Peyer's patch (tissue), 4 donors: ENCODE measurements at regions not wholly inside any gene's neighbourhood (a gene's known extent, or its start where the extent isn't known, plus 50 kb on each side); places are given as distances from the start of the nearest gene placed in this dataset.

Source experiments
- DNase-seq, 3 donors: peaks; one replicate each; pipeline ENCODE4 v3.0.0-alpha.2; 2017 to 2019
- H3K27ac ChIP-seq, 4 donors: fragments of 200-600 bp; sonication (generic); one replicate each; pipeline ENCODE4 v1.5.1; 2016 to 2019
- H3K27me3 ChIP-seq, 2 donors: fragments of 200-600 bp; sonication (generic); one replicate each; pipeline ENCODE4 v1.5.1; 2019
- H3K36me3 ChIP-seq, 3 donors: fragments of 200-600 bp; sonication (generic); one replicate each; pipeline ENCODE4 v1.5.1; 2016 to 2019
- H3K4me1 ChIP-seq, 4 donors: fragments of 200-600 bp; sonication (generic); one replicate each; pipeline ENCODE4 v1.5.1; 2016 to 2019
- H3K4me3 ChIP-seq, 4 donors: fragments of 200-600 bp; sonication (generic); 1 replicate in 3 of 4; 2 replicates in 1 of 4; pipeline ENCODE4 v1.5.1; 2016 to 2019; ENCODE audit warnings: mild to moderate bottlenecking in 1 of 4
- H3K9me3 ChIP-seq, 4 donors: fragments of 200-600 bp; sonication (generic); one replicate each; pipeline ENCODE4 v1.5.1; 2016 to 2019; ENCODE audit warnings: mild to moderate bottlenecking in 1 of 4
- POLR2A ChIP-seq, 2 donors: fragments of 450-650 bp; IDR thresholded peaks; one replicate each; pipeline ENCODE4 v1.5.1; 2017; ENCODE audit warnings: antibody characterized with exemption in 2 of 2, mild to moderate bottlenecking in 2 of 2, moderate library complexity in 2 of 2
- TF ChIP-seq, protein P1 (sequence below), 6 experiments: fragments of 450-650 bp in 4 of 6; fragments of 200-600 bp in 2 of 6; sonication (generic) in 1 of 6; IDR thresholded peaks; one replicate each; pipeline ENCODE4 v1.5.1; 2017 to 2019; ENCODE audit warnings: antibody characterized with exemption in 6 of 6, mild to moderate bottlenecking in 3 of 6, moderate library complexity in 1 of 6

DNA sequence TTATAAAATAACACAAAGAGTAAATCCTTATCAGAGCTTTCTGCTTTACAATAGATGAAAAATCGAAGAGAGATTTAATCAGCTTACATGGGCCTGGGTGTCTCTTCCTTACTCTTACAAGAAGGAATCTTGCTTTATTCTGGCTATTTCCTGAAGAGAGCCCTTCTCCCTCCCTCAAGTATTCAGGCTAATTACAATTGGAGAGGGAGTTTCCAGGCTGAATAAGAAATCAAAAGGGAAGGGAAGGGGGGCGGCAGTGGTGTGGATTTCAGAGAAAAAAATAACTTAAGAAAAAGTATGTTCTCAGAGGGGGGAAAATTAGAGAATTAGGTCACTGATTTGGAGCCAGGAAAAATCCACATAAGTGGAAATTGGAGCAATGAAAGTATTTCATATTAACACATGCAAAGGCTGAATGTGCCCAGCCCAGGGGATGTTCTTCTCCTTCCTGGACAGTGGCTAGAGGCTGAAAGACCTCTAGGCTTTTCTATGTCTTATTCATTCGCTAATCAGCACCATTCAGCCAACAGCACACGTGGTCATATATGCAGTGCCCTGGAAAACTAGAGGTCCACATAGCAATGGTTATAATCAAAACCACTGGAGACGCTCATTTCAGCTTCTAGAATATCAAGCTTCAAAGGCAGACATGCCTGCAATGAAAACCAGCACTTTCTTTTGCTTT, 158.9 kb upstream of the BTG1 start:
- Histone ChIP-seq H3K9me3 (no peaks in the 10 kb centered on the region), H3K36me3 (no peaks in the 10 kb centered on the region), H3K27ac (no peak overlapping the region), H3K4me3 (no peak overlapping the region), H3K4me1 (no peaks in the 10 kb centered on the region), H3K27me3 (no peaks in the 10 kb centered on the region)
- TF ChIP-seq, protein P1, sequence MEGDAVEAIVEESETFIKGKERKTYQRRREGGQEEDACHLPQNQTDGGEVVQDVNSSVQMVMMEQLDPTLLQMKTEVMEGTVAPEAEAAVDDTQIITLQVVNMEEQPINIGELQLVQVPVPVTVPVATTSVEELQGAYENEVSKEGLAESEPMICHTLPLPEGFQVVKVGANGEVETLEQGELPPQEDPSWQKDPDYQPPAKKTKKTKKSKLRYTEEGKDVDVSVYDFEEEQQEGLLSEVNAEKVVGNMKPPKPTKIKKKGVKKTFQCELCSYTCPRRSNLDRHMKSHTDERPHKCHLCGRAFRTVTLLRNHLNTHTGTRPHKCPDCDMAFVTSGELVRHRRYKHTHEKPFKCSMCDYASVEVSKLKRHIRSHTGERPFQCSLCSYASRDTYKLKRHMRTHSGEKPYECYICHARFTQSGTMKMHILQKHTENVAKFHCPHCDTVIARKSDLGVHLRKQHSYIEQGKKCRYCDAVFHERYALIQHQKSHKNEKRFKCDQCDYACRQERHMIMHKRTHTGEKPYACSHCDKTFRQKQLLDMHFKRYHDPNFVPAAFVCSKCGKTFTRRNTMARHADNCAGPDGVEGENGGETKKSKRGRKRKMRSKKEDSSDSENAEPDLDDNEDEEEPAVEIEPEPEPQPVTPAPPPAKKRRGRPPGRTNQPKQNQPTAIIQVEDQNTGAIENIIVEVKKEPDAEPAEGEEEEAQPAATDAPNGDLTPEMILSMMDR (IDR thresholded peaks at IDR 0.05): no peak
- no peak for TF ChIP-seq POLR2A (IDR thresholded peaks at IDR 0.05)
- no peak for DNase-seq

DNA sequence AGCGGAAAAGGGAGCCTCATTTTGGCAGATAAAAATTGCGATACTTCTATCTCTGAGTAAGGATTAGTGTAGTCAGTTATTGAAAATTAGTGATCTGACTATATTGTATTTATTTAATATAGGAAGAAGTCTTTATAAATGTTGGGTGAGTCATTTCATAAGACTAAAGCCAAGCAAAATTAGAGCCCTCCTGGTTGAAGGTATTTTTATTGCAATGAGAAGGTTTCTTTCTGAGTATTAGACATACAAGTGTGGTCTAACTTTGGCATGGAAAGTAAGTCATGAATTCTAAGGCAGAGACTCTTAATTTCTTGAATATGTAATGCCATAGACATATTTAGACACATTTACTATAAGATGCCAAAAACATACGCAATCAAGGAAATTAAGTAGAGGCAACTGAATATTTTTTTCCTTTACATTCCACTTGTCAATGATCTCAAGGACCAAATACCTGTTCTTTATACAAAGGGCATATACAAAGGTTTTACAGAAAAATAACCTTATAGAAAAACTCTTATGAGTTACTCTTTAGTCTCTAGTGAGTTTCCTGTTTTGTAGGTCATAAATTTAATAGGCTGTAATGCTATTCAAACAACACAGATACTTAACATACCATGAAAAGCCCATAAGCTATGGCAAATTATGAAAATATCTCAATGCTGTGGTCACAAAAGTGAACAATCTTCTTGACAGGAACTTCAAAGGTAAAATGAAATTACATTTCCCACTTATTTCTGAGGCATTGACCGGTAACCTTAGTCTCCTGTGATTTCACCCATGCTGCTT, 156.6 kb upstream of the BTG1 start:
- H3K4me3 ChIP-seq: no peak overlapping the region
- H3K27me3 ChIP-seq: no peaks in the 10 kb centered on the region
- no peaks in the 10 kb centered on the region for H3K9me3 ChIP-seq
- no peak for DNase-seq
- TF ChIP-seq, protein P1 (IDR thresholded peaks at IDR 0.05): no peak
- no peak for TF ChIP-seq POLR2A (IDR thresholded peaks at IDR 0.05)
- H3K27ac ChIP-seq: no peak overlapping the region
- no peaks in the 10 kb centered on the region for H3K36me3 ChIP-seq
- H3K4me1 ChIP-seq: no peaks in the 10 kb centered on the region

DNA sequence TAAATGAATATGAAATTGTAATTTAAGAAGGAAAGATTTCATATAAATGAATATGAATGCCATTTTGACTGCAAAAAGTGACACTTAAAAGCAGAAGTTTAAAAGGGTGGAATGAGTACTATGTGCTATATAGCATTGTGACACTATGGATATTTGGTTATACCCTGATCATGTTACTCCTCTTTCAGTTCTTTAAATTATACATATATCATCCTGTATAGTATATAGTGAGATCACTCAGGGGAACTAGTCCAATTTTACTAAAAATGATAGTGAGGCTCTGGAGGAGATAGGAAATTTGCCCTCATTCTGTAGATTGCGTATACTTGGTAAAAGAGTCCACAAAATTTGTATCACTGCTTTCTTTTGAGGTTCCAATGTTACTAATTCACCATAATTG, 155.7 kb upstream of the BTG1 start:
- Histone ChIP-seq H3K27me3 (no peaks in the 10 kb centered on the region), H3K27ac (no peak overlapping the region), H3K4me1 (no peaks in the 10 kb centered on the region), H3K36me3 (no peaks in the 10 kb centered on the region), H3K9me3 (no peaks in the 10 kb centered on the region), H3K4me3 (no peak overlapping the region)
- TF ChIP-seq, protein P1 (IDR thresholded peaks at IDR 0.05): no peak
- no peak for TF ChIP-seq POLR2A (IDR thresholded peaks at IDR 0.05)
- DNase-seq: no peak

DNA sequence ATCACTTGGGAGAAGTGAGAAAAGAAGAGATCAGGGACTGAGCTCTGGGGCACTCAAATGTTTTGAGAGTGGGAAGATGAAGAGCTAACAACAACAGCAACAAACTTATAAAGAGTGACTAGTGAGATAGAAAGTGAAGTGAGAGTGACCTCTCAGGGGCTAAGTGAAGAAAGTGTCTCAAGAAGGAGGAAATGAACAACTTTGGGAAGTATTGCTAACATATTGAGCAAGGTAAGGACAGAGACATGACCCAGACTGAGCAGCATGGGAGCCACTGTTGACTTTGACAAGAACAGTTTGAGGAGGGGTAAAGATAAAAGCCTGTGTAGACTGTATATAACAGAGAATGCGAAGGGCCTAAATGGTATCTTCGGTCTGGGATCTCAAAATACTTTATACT, 155.1 kb upstream of the BTG1 start:
- Histone ChIP-seq H3K4me1 (no peaks in the 10 kb centered on the region), H3K36me3 (no peaks in the 10 kb centered on the region), H3K27ac (no peak overlapping the region), H3K27me3 (no peaks in the 10 kb centered on the region), H3K9me3 (no peaks in the 10 kb centered on the region), H3K4me3 (no peak overlapping the region)
- TF ChIP-seq, protein P1 (IDR thresholded peaks at IDR 0.05): no peak
- no peak for TF ChIP-seq POLR2A (IDR thresholded peaks at IDR 0.05)
- DNase-seq: no peak

DNA sequence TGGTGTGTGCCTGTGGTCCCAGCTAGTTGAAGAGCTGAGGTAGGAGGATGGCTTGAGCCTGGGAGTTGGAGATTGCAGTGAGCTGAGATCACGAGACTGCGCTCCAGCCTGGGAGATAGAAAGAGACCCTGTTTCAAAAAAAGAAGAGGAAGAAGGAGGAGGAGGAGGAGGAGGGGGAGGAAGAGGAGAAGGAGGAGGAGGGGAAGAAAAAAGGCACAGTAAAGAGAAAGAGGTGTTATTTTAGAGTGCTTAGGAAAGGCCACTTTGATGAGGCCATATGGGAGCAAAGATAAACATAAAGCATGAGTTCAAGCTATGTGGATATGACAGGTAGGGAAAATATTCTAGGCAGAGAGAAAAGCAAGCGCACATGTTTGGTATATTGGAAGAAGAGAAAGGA, 154.1 kb upstream of the BTG1 start:
- H3K4me3 ChIP-seq: no peak overlapping the region
- H3K9me3 ChIP-seq: no peaks in the 10 kb centered on the region
- H3K27ac ChIP-seq: no peak overlapping the region
- H3K36me3 ChIP-seq: no peaks in the 10 kb centered on the region
- DNase-seq: no peak
- H3K27me3 ChIP-seq: no peaks in the 10 kb centered on the region
- no peaks in the 10 kb centered on the region for H3K4me1 ChIP-seq
- no peak for TF ChIP-seq POLR2A (IDR thresholded peaks at IDR 0.05)
- TF ChIP-seq, protein P1 (IDR thresholded peaks at IDR 0.05): no peak
